HepG2 (cell line): ENCODE measurements at regions not wholly inside any gene's neighbourhood (a gene's known extent, or its start where the extent isn't known, plus 50 kb on each side); places are given as distances from the start of the nearest gene placed in this dataset.

Experiments
- ATAC-seq: fragments of 200-7000 bp; cut with Tn5 transposase; 3 replicates; pipeline ENCODE4 v1.9.1; 2020; ENCODE audit warnings: mild to moderate bottlenecking, moderate library complexity
- BruUV-seq: library from RNA; stranded (reverse); fragments of 400-500 nt; replicated peaks from 2 replicates; lab custom pipeline; 2021; lab: Mats Ljungman, UMichigan
- CTCF ChIA-PET: fragments of 300-600 bp; formaldehyde crosslinking; extraction: SDS; loops from one replicate; lab custom pipeline; 2021; ENCODE audit warnings: low total read pairs, inconsistent platforms, low intra/inter-chr PET ratio; lab: Yijun Ruan, JAX
- POLR2A ChIA-PET: fragments of 350-600 bp; sonication (Branson Sonifier 250); formaldehyde crosslinking; loops from one replicate; lab custom pipeline; 2020; ENCODE audit warnings: antibody characterized with exemption, inconsistent platforms; lab: Yijun Ruan, JAX
- DNase-seq: peaks from one replicate; pipeline ENCODE4 v3.0.0-alpha.2; 2015; ENCODE audit warnings: low spot score
- FAIRE-seq: peaks from 3 replicates; lab custom pipeline; 2011; peaks lifted over from hg19 to GRCh38; lab: Jason Lieb, UNC
- H2AFZ ChIP-seq: one replicate; pipeline ENCODE4 v1.6.1; 2011; ENCODE audit warnings: low read length, inconsistent platforms
- H3K27ac ChIP-seq: fragments of 300-600 bp; 3 replicates; pipeline ENCODE4 v1.8.0; 2011; ENCODE audit warnings: mixed run types, mild to moderate bottlenecking, mixed read lengths, low read length, inconsistent platforms; ENCODE audit not compliant: insufficient read depth; ENCODE audit errors: extremely low read length
- H3K27me3 ChIP-seq, 2 experiments: fragments of 200-600 bp in 1 of 2; 2 replicates in 1 of 2; 3 replicates in 1 of 2; pipeline versions ENCODE4 v1.6.0 to v1.8.0; 2011; ENCODE audit warnings: low read length in 2 of 2, mild to moderate bottlenecking in 2 of 2, moderate library complexity in 2 of 2, inconsistent platforms in 1 of 2; ENCODE audit not compliant: insufficient read depth in 2 of 2, control insufficient read depth in 1 of 2
- H3K36me3 ChIP-seq, 2 experiments: fragments of 200-600 bp in 1 of 2; replicated peaks in 1 of 2; 2 replicates in 1 of 2; 3 replicates in 1 of 2; pipeline versions ENCODE4 v1.5.1 to v1.8.0; 2011; ENCODE audit warnings: low read length in 2 of 2, inconsistent platforms in 1 of 2; ENCODE audit not compliant: insufficient read depth in 2 of 2, control insufficient read depth in 1 of 2
- H3K4me1 ChIP-seq: 2 replicates; pipeline ENCODE4 v1.5.1; 2012; ENCODE audit warnings: low read length, inconsistent platforms; ENCODE audit not compliant: insufficient read depth
- H3K4me2 ChIP-seq: 2 replicates; pipeline ENCODE4 v1.6.0; 2011; ENCODE audit warnings: low read depth, low read length, inconsistent platforms
- H3K4me3 ChIP-seq, 3 experiments: fragments of 200-600 bp in 1 of 3; sonication (generic), shearing (Covaris generic) in 1 of 3; replicated peaks in 1 of 3; 2 replicates each; pipeline ENCODE4 v1.5.1; 2011 to 2016; ENCODE audit warnings: low read length in 3 of 3, inconsistent platforms in 2 of 3, low read depth in 2 of 3, mild to moderate bottlenecking in 2 of 3, control low read depth in 1 of 3, mixed read lengths in 1 of 3; ENCODE audit not compliant: insufficient read depth in 1 of 3
- H3K79me2 ChIP-seq: one replicate; pipeline ENCODE4 v1.6.1; 2011; ENCODE audit warnings: low read length, inconsistent platforms; ENCODE audit not compliant: insufficient read depth
- H3K9ac ChIP-seq: 2 replicates; pipeline ENCODE4 v1.6.0; 2011; ENCODE audit warnings: mild to moderate bottlenecking, low read depth, low read length, inconsistent platforms; ENCODE audit not compliant: insufficient read depth
- H3K9me3 ChIP-seq: 2 replicates; pipeline ENCODE4 v1.5.1; 2012; ENCODE audit warnings: mild to moderate bottlenecking, low read length
- H4K20me1 ChIP-seq: 2 replicates; pipeline ENCODE4 v1.6.0; 2011; ENCODE audit warnings: inconsistent platforms, mild to moderate bottlenecking, low read length, moderate library complexity; ENCODE audit not compliant: insufficient read depth
- AHDC1 ChIP-seq: sonication (generic); formaldehyde crosslinking; IDR thresholded peaks from 2 replicates; pipeline ENCODE4 v1.5.1; 2020; ENCODE audit warnings: mild to moderate bottlenecking, missing genetic modification reagents, borderline replicate concordance
- HIC2 ChIP-seq: sonication (generic); formaldehyde crosslinking; IDR thresholded peaks from 2 replicates; pipeline ENCODE4 v1.9.0; 2022; ENCODE audit warnings: low read depth, missing genetic modification reagents
- KAT2B ChIP-seq: fragments of 150-350 bp; IDR thresholded peaks from 2 replicates; pipeline ENCODE4 v1.6.1; 2014; ENCODE audit warnings: low read depth, low read length, borderline replicate concordance
- KLF12 ChIP-seq: sonication (generic); formaldehyde crosslinking; IDR thresholded peaks from 2 replicates; pipeline ENCODE4 v1.4.0; 2020; ENCODE audit warnings: missing genetic modification reagents, borderline replicate concordance
- PRDM15 ChIP-seq: sonication (generic); formaldehyde crosslinking; IDR thresholded peaks from 2 replicates; pipeline ENCODE4 v1.4.0; 2020; ENCODE audit warnings: missing genetic modification reagents
- RARG ChIP-seq: sonication (generic); formaldehyde crosslinking; IDR thresholded peaks from 2 replicates; pipeline ENCODE4 v1.4.0; 2020; ENCODE audit warnings: low read depth, mild to moderate bottlenecking, missing genetic modification reagents
- SALL1 ChIP-seq: sonication (generic); formaldehyde crosslinking; IDR thresholded peaks from 2 replicates; pipeline ENCODE4 v1.8.0; 2022; ENCODE audit warnings: mild to moderate bottlenecking, missing genetic modification reagents
- SMAD3 ChIP-seq: sonication (generic); formaldehyde crosslinking; IDR thresholded peaks from 2 replicates; pipeline ENCODE4 v1.4.0; 2020; ENCODE audit warnings: missing genetic modification reagents
- ZNF546 ChIP-seq: sonication (generic); formaldehyde crosslinking; conservative IDR thresholded peaks from 2 replicates; pipeline ENCODE4 v1.8.1; 2023; ENCODE audit warnings: mild to moderate bottlenecking, missing genetic modification reagents
- WGBS: methylation state at CpG from one replicate; pipeline ENCODE4 v1.1.6; 2017; ENCODE audit warnings: low lambda C conversion rate; 5-methylcytosine and 5-hydroxymethylcytosine counted together
- in situ Hi-C: cut with HindIII; loops from 2 replicates; pipeline ENCODE4 v1.10.0; 2017; ENCODE audit warnings: low pct_unique_long_range_greater_than_20kb; ENCODE audit not compliant: extremely low pct_ligation_motif_present
- intact Hi-C: fragments of 100-400 bp; cut with micrococcal nuclease; formaldehyde crosslinking; loops from one replicate; pipeline ENCODE4 v1.10.0; 2022; ENCODE audit not compliant: unreplicated experiment

- no peak for TF ChIP-seq SMAD3
Observed at GRCh38 chr18:4639628-4640310, 184.7 kb upstream of the DLGAP1 start (continued).

GRCh38 chr18:4638680-4639079 is 183.6 kb upstream of the DLGAP1 start:
- Histone ChIP-seq H2AFZ (no peak overlapping the region), H3K4me3 (no peak overlapping the region), H3K27ac (no peak overlapping the region), H3K4me1 (no peaks in the 10 kb centered on the region), H3K36me3 (no peaks in the 10 kb centered on the region), H4K20me1 (no peaks in the 10 kb centered on the region), H3K9ac (no peak overlapping the region), H3K9me3 (peaks cover 5% of the 10 kb centered on the region; the same call in 1 of the 2 replicates), H3K27me3 (no peaks in the 10 kb centered on the region), H3K4me2 (no peak overlapping the region), H3K79me2 (no peaks in the 10 kb centered on the region)
- intact Hi-C loops (no loop called here), in situ Hi-C loops (loop anchor here (25.0 kb wide), 1 partner anchor 99 kb away; no protein-coding TSS in a partner anchor)
- no peak for ATAC-seq
- 81% methylated on average over 6 of the region's 6 CpGs for WGBS
- TF ChIP-seq ZNF546 (CRISPR knock-in tag), result no peak
- TF ChIP-seq SALL1 (CRISPR knock-in tag), result no peak
- TF ChIP-seq RARG, result no peak
- TF ChIP-seq HIC2 (CRISPR knock-in tag), result no peak
- TF ChIP-seq KLF12 (CRISPR knock-in tag), result no peak
- no peak for TF ChIP-seq PRDM15 (CRISPR knock-in tag)
- no peak for TF ChIP-seq AHDC1 (CRISPR knock-in tag)
- TF ChIP-seq KAT2B, result no peak
- FAIRE-seq, result no peak
- ChIA-PET CTCF (no interaction called here), POLR2A (no interaction called here)
- no peak for DNase-seq
- BruUV-seq, result no TSS peak
